Calu3 (cell line): ENCODE measurements at regions not wholly inside any gene's neighbourhood (a gene's known extent, or its start where the extent isn't known, plus 50 kb on each side); places are given as distances from the start of the nearest gene placed in this dataset.

Source experiments
- BruUV-seq: library from RNA; stranded (reverse); fragments of 400-500 nt; replicated peaks from 2 replicates; lab custom pipeline; 2021; lab: Mats Ljungman, UMichigan
- CTCF ChIA-PET: fragments of 300-600 bp; sonication (Branson Sonifier 250); formaldehyde crosslinking; loops from one replicate; lab custom pipeline; 2022; ENCODE audit warnings: antibody characterized with exemption; lab: Charles Lee
- DNase-seq: peaks from one replicate; pipeline ENCODE4 v3.0.0; 2022
- H3K27ac Mint-ChIP-seq: one replicate; pipeline ENCODE4 v1.8.0; 2022; ENCODE audit warnings: mixed read lengths; ENCODE audit not compliant: unreplicated experiment
- H3K27me3 Mint-ChIP-seq: one replicate; pipeline ENCODE4 v1.8.0; 2022; ENCODE audit warnings: mixed read lengths; ENCODE audit not compliant: unreplicated experiment
- H3K36me3 Mint-ChIP-seq: one replicate; pipeline ENCODE4 v1.8.0; 2022; ENCODE audit warnings: mild to moderate bottlenecking, moderate library complexity, mixed read lengths; ENCODE audit not compliant: insufficient read depth, unreplicated experiment
- H3K4me1 Mint-ChIP-seq: one replicate; pipeline ENCODE4 v1.8.0; 2022; ENCODE audit warnings: mild to moderate bottlenecking, low read depth, mixed read lengths; ENCODE audit not compliant: unreplicated experiment
- H3K4me3 Mint-ChIP-seq: one replicate; pipeline ENCODE4 v1.8.0; 2022; ENCODE audit warnings: mild to moderate bottlenecking, low read depth, moderate library complexity, mixed read lengths; ENCODE audit not compliant: unreplicated experiment
- H3K9me3 Mint-ChIP-seq: one replicate; pipeline ENCODE4 v1.8.0; 2022; ENCODE audit warnings: low read depth, mixed read lengths; ENCODE audit not compliant: unreplicated experiment
- intact Hi-C: fragments of 100-400 bp; cut with micrococcal nuclease; formaldehyde crosslinking; loops from one replicate; pipeline ENCODE4 v1.10.0; 2022; ENCODE audit not compliant: unreplicated experiment
- TF ChIP-seq, protein P1 (sequence below): fragments of 200-600 bp; IDR thresholded peaks from one replicate; pipeline ENCODE4 v1.8.0; 2022; ENCODE audit warnings: antibody characterized with exemption; ENCODE audit not compliant: unreplicated experiment

DNA sequence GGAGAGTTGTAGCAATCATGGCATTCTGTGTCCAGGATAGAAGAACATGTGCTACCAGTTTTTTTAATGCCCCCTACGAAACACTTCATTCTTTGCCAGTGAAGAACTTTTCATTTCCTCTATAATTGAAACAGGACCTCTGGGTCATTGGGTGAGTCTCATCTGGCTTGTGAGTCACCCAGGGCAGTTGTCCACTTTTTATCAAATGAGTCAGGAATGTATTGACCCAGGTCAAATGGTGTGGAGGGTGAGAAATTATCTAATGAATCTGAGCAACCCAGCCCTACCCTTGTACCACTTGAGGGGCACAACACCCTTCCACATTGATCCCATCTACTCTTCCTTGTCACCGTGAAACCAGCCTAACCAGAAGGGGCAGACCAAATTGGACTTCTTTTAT is 417.3 kb upstream of the PROX1 start:
- H3K4me1 Mint-ChIP-seq: no peaks in the 10 kb centered on the region
- intact Hi-C loops: no loop called here
- H3K27me3 Mint-ChIP-seq: peaks cover 20% of the 10 kb centered on the region
- DNase-seq: no peak
- CTCF ChIA-PET: no interaction called here
- no peak overlapping the region for H3K27ac Mint-ChIP-seq
- BruUV-seq: no TSS peak
- TF ChIP-seq, protein P1, sequence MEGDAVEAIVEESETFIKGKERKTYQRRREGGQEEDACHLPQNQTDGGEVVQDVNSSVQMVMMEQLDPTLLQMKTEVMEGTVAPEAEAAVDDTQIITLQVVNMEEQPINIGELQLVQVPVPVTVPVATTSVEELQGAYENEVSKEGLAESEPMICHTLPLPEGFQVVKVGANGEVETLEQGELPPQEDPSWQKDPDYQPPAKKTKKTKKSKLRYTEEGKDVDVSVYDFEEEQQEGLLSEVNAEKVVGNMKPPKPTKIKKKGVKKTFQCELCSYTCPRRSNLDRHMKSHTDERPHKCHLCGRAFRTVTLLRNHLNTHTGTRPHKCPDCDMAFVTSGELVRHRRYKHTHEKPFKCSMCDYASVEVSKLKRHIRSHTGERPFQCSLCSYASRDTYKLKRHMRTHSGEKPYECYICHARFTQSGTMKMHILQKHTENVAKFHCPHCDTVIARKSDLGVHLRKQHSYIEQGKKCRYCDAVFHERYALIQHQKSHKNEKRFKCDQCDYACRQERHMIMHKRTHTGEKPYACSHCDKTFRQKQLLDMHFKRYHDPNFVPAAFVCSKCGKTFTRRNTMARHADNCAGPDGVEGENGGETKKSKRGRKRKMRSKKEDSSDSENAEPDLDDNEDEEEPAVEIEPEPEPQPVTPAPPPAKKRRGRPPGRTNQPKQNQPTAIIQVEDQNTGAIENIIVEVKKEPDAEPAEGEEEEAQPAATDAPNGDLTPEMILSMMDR: no peak
- H3K9me3 Mint-ChIP-seq: no peaks in the 10 kb centered on the region
- no peaks in the 10 kb centered on the region for H3K36me3 Mint-ChIP-seq
- no peak overlapping the region for H3K4me3 Mint-ChIP-seq

DNA sequence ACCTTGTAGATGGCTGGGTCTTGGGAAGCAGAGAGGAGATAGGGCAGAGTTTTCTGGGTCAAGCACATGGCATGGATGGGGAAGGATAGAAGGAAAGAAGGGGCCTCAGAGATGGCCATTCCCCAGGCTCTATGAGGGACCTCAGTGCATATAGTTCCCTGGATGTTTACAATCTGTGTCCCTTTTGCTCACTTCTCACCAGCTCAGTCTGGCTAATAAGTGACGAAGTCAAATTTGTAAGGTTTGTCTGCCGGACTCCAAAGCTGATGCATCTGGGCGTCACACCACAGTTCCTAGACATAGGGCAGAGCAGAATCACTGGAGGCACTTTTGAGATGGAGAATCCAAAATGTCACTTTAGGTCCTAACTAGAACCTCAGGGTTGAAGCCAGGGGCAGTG is 416.4 kb upstream of the PROX1 start:
- no peaks in the 10 kb centered on the region for H3K9me3 Mint-ChIP-seq
- H3K36me3 Mint-ChIP-seq: no peaks in the 10 kb centered on the region
- DNase-seq: no peak
- intact Hi-C loops: no loop called here
- BruUV-seq: no TSS peak
- H3K27ac Mint-ChIP-seq: no peak overlapping the region
- CTCF ChIA-PET: no interaction called here
- H3K4me1 Mint-ChIP-seq: no peaks in the 10 kb centered on the region
- H3K4me3 Mint-ChIP-seq: no peak overlapping the region
- peaks cover 20% of the 10 kb centered on the region for H3K27me3 Mint-ChIP-seq
- TF ChIP-seq, protein P1: no peak

DNA sequence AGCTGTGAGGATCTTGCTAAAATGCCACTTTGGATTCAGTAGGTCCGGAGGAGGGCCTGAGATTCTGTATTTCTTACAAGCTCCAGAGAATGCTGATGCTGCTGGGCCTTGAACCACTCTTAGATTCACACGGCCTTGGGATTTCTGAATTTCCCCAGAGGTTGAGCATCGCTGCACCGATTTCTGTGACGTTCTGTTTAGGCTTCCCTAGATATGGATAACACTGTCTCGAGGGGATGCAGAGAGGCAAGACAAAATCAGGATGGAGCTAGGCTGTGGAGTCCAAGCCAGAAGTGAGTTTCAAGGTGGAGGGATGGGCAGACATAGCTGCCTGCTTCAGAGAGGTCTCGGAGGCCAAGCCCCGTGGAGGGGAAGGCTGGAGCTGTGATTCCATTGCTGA is 415.9 kb upstream of the PROX1 start:
- Mint-ChIP-seq H3K9me3 (no peaks in the 10 kb centered on the region), H3K4me1 (no peaks in the 10 kb centered on the region), H3K36me3 (no peaks in the 10 kb centered on the region), H3K27ac (no peak overlapping the region), H3K27me3 (peaks cover 20% of the 10 kb centered on the region), H3K4me3 (no peak overlapping the region)
- TF ChIP-seq, protein P1: no peak
- DNase-seq: no peak
- no TSS peak for BruUV-seq
- intact Hi-C loops: no loop called here
- CTCF ChIA-PET: no interaction called here

DNA sequence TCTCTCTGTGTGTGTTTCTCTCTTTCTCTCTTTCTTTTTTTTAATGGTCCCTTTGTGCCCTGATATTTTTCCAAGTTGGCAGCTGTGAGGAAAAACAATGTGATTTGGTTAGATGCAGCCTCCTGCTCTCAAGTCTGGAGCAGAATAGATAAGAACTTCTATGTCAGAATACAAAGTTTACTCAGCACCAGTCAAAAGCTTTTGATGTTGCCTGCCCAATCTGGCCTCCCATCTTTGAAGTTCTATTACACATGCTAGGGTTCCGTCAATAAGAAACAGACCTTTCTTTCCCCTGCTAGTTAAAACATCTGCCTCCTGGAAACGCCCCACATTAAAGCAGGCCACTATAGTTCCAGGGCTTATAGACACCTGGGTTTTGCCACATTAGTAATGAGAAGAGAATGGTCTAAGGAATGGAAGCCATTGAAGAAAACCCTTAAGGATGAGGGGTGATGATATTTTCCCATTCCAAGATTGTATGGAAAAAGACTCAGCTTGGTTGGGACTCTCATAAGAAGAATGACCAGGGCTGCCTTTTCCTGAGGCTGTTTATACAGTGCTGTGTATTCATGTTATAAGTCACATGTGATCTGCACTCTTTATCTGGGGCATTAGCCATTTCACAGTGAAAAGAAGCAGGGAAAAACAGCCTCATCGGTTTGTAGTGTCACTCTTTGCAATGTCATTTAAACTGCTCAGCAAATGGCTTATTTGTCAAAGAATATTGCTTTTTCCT is 414.7 kb upstream of the PROX1 start:
- no TSS peak for BruUV-seq
- no peak overlapping the region for H3K27ac Mint-ChIP-seq
- H3K36me3 Mint-ChIP-seq: no peaks in the 10 kb centered on the region
- intact Hi-C loops: no loop called here
- H3K9me3 Mint-ChIP-seq: no peaks in the 10 kb centered on the region
- CTCF ChIA-PET: no interaction called here
- no peak for DNase-seq
- H3K27me3 Mint-ChIP-seq: peaks cover 20% of the 10 kb centered on the region
- TF ChIP-seq, protein P1: no peak
- no peak overlapping the region for H3K4me3 Mint-ChIP-seq
- H3K4me1 Mint-ChIP-seq: no peaks in the 10 kb centered on the region
